Esophagus muscularis mucosa (tissue), 3 donors: ENCODE measurements at regions not wholly inside any gene's neighbourhood (a gene's known extent, or its start where the extent isn't known, plus 50 kb on each side); places are given as distances from the start of the nearest gene placed in this dataset.

Experiments used
- CTCF ChIP-seq, 3 experiments: fragments of 200-600 bp in 2 of 3; fragments of 450-650 bp in 1 of 3; sonication (generic) in 2 of 3; IDR thresholded peaks; one replicate each; pipeline ENCODE4 v1.5.1; 2017 to 2019; ENCODE audit warnings: antibody characterized with exemption in 3 of 3, mild to moderate bottlenecking in 2 of 3, moderate library complexity in 1 of 3
- POLR2AphosphoS5 ChIP-seq, 2 donors: sonication (generic); formaldehyde crosslinking; IDR thresholded peaks; one replicate each; pipeline ENCODE4 v1.6.1; 2017; ENCODE audit warnings: antibody characterized with exemption in 2 of 2

- TF ChIP-seq CTCF (IDR thresholded peaks at IDR 0.05): no peak
- no peak for TF ChIP-seq POLR2AphosphoS5 (IDR thresholded peaks at IDR 0.05)
These were observed 94.3 kb upstream of the SERPINE2 start for GRCh38 chr2:224133387-224133786.
